SKM-1 treated with dmso at 0.1 percent for 144 hours (cell line): ENCODE measurements at regions not wholly inside any gene's neighbourhood (a gene's known extent, or its start where the extent isn't known, plus 50 kb on each side); places are given as distances from the start of the nearest gene placed in this dataset.
"Not testable (repeated sequence)": the region's sequence is repeated elsewhere in the genome, so short reads cannot be mapped to it uniquely, and the experiment has no call there.

ENCODE experiments used
- DNase-seq: peaks from one replicate; lab custom pipeline; 2025; ENCODE audit not compliant: unreplicated experiment; lab: John Stamatoyannopoulos, UW

GRCh38 chr1:95583661-95584210, 349.7 kb downstream of the RWDD3 start:
- DNase-seq = no peak

- DNase-seq = no peak
Measured at GRCh38 chr1:95584315-95584714, 350.3 kb downstream of the RWDD3 start.

GRCh38 chr1:95604771-95605170, 370.8 kb downstream of the RWDD3 start:
- DNase-seq = no peak

- no peak for DNase-seq
Measured at GRCh38 chr1:95614197-95614596, 380.2 kb downstream of the RWDD3 start.

- DNase-seq = no peak
Measured at GRCh38 chr1:95615421-95615820, 381.4 kb downstream of the RWDD3 start.

GRCh38 chr1:95620076-95620475, 386.1 kb downstream of the RWDD3 start:
- no peak for DNase-seq

- peak; percentile 27 for DNase-seq
Measured at GRCh38 chr1:95622609-95623008, 388.6 kb downstream of the RWDD3 start.

GRCh38 chr1:95625224-95625623, 391.2 kb downstream of the RWDD3 start:
- DNase-seq = no peak

- no peak for DNase-seq
Measured at GRCh38 chr1:95627244-95627643, 393.2 kb downstream of the RWDD3 start.

- no peak for DNase-seq
Measured at GRCh38 chr1:95631695-95632094, 397.7 kb downstream of the RWDD3 start.

- DNase-seq = no peak
Measured at GRCh38 chr1:95635811-95636210, 401.8 kb downstream of the RWDD3 start.

GRCh38 chr1:95636897-95637296, 402.9 kb downstream of the RWDD3 start:
- DNase-seq = no peak

- DNase-seq = no peak
Measured at GRCh38 chr1:95640746-95641145, 406.7 kb downstream of the RWDD3 start.

GRCh38 chr1:95641386-95641785, 407.4 kb downstream of the RWDD3 start:
- no peak for DNase-seq

GRCh38 chr1:95642035-95642434, 408.0 kb downstream of the RWDD3 start:
- no peak for DNase-seq

- no peak for DNase-seq
Measured at GRCh38 chr1:95643071-95643470, 409.1 kb downstream of the RWDD3 start.

GRCh38 chr1:95645126-95645525, 411.1 kb downstream of the RWDD3 start:
- DNase-seq = not testable (repeated sequence)

- no peak for DNase-seq
Measured at GRCh38 chr1:95650631-95651030, 416.6 kb downstream of the RWDD3 start.

- DNase-seq = no peak
Measured at GRCh38 chr1:95652423-95652965, 418.5 kb downstream of the RWDD3 start.

GRCh38 chr1:95653618-95654017, 419.6 kb downstream of the RWDD3 start:
- DNase-seq = no peak

- DNase-seq = no peak
Measured at GRCh38 chr1:95655321-95656020, 421.5 kb downstream of the RWDD3 start.

GRCh38 chr1:95657248-95657647, 423.2 kb downstream of the RWDD3 start:
- no peak for DNase-seq

- DNase-seq = no peak
Measured at GRCh38 chr1:95659166-95659565, 425.2 kb downstream of the RWDD3 start.
